ENCODE measurements at regions not wholly inside any gene's neighbourhood (a gene's known extent, or its start where the extent isn't known, plus 50 kb on each side); places are given as distances from the start of the nearest gene placed in this dataset.
"Not testable (repeated sequence)": the region's sequence is repeated elsewhere in the genome, so short reads cannot be mapped to it uniquely, and the experiment has no call there.

DNA sequence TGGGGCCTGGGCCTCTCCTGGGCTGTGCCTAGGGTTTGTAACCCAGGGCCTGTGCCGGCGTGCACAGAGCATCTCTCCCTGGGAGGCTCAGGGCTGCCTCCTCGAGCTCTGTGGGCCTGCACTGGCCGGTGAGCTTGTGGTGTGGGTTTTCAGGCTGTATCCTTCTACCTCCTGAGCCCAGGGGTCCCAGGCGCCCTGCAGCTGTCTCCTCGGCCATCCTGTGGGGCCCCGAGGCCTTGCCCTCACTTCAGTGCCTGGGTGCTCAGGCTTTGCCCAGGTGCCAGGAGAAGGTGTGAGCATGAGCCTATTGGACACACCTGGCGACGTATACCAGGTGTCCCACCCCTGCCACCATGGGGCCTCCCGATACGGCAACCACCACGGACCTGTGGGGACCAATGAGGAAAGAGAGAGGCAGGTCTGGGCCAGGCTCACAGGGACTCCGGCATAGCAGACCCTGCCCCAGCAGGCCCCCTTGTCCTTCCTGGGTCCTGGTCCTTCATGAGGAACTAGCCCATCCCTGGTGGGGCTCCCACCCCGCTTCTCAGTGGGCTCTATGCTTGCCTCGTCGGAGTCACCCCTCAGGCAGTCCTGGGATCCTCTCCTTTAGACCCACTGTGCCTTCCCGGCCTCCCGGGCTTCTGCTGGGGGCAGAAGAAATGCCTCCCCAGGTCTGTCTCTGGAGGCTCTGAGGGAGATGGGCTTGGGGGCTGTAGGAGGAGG is 400.2 kb downstream of the TMEM121 start:
- DNase-seq: no peak

DNA sequence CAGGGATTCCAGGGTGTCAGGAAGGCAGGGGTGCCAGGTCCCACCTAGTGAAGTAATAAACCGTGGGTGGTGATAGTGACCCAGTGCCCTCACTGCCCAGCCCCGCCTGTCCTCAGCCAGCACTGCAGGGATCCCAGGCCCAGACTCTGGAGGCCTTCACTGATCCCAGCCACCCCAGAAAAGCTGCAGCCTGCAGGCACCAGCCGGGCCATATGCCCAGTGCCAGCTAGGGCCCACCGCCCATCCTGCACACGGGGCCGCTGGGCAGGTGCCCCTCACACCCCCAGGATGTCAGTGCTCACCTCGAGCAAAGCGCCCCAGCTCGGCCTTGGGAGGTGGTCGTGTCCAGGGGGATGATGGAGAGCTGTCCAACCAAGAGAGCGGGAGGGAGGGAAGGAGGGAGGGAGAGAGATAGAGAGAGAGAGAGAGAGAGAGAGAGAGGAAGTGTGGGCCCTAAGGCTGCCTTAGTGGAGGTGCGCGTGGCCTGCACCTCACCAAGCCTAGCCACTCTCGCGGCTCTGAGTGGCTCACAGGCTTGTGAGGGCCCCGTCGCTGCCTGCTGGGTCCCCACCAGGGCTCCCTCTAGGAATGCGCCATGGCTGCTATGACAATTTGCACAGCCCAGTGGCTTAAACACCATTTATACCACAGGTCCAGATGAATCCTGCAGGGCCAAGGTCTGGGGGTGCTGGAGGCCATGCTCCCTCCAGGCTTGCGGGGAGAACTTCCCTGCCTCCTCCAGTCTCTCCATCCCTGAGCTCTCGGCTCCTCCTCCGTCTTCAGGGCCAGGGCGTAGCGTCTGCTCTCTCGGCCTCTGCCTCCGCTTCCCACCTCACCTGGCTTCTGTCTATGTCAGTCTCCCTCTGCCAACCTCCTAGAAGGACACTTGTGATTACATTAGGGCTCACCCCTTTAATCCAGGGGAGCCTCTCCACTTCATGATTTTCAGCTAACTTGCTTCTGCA is 401.0 kb downstream of the TMEM121 start:
- DNase-seq: no peak

GRCh38 chr14:105928171-105929111 is 402.1 kb downstream of the TMEM121 start:
- not testable (repeated sequence) for DNase-seq

GRCh38 chr14:105929327-105930081 is 403.1 kb downstream of the TMEM121 start:
- no peak for DNase-seq

GRCh38 chr14:105930572-105930971 is 404.2 kb downstream of the TMEM121 start:
- no peak for DNase-seq

- DNase-seq: no peak
Measured at GRCh38 chr14:105931808-105932483, 405.6 kb downstream of the TMEM121 start.

DNA sequence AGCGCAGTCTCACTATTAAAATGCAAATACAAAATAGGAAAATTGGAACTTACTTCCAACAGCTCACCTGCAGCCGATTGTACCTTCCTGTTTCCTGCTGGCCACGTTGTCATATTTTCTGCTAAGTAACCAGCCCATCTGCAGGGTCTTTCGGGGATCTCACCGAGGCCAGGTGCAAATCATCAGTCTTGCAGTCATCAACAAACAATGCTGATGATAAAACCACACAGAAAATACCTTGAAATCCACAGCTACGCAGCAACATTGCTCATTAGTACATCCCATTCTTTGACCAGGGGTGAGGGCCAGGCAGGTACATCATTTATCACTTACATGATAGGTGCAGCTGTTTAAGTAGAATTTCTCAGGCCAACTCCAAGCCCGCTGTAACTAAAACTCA is 406.9 kb downstream of the TMEM121 start:
- no peak for DNase-seq

GRCh38 chr14:105935384-105935783 is 409.0 kb downstream of the TMEM121 start:
- DNase-seq: no peak

DNA sequence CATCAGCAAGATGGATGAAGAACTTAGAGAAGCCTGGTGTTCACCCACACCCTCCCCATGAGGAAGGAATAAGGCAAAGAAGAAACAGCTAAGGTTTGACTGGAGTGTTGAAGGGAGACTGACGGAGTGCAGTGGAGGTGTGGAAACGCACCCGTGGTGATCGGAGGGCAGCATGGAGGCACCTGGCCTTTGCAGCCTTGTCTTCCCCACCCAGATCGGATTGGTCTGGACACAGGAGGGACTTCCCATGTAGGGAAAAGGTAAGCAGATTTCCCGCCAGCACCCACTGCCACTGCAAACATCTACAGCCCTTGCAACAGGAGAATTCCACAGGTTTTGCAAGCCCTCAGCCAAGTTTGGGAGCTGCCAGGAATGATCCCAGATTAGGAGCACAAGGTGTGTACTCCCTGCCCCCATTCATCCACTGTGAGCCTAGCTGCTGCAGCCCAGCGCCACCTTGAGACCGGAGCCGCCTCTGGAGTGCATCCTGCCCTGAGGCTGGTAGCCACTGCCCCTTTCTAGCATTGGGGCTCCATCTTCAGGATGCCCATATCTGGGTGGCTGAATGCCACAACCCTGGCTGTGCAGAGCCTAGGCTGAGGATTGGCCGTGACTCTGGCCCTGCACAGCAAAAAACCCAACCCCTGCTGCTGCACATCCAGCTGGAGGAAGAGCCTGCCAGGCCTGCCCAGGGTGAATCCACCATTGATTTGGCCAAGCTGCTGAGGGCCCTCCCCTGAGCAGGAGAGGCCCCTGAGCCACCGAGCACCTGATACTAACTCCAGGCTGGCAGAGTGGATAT is 411.1 kb downstream of the TMEM121 start:
- no peak for DNase-seq

DNA sequence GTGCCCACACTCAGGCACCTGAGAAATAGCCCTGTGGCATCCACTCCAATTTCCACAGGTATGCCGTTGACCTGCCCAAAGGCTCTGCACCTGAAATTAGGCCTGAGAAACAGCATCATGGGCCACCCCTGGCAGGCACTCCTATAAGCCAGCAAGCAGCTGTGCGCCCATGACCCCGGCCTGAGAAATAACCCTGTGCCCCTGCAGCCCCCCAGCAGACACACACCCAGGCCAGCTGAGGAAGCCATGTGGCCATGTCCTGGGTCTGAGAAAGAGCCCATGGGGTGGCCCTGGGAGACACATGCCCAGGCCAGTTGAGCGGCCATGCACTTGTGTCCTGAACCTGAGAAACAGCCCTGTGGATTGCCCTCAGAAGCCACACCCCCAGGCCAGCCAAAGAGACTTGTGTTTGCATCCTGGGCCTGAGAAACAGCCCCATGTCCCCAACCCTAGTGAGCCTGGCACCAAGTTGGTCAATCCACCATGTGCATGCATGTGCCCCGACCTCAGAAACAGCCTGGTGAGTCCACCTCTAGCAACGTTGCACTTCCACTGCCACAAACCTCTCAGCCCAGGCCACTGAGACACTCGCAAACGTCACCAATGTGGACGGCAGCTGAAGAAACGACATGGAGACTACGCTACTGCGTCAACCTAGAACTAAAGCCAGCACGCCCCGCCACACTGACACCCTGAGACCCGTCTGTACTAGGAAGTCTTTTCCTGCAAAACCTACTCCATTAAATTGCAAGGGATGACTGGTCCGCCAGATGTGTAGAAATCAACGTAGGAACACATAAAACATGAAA is 411.9 kb downstream of the TMEM121 start:
- no peak for DNase-seq

DNA sequence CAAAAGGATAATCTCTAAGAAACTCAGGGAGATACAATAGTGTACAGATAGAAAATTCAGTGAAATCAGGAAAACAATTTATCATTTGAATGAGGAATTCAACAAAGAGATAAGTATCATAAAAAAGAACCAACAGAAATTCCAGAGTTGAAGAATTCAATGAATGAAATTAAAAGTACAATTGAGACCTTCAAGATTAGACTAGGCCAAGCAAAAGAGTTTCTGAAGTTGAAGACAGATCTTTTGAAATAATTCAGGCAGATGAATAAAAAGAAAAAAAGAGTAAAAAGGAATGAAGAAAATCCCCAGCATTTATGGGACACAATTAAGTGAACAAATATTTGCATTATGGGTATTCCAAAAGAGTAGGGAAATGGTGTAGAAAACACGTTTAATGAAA is 412.6 kb downstream of the TMEM121 start:
- no peak for DNase-seq

- DNase-seq: peak; percentile 1
Measured at GRCh38 chr14:105939810-105940508, 413.6 kb downstream of the TMEM121 start.

DNA sequence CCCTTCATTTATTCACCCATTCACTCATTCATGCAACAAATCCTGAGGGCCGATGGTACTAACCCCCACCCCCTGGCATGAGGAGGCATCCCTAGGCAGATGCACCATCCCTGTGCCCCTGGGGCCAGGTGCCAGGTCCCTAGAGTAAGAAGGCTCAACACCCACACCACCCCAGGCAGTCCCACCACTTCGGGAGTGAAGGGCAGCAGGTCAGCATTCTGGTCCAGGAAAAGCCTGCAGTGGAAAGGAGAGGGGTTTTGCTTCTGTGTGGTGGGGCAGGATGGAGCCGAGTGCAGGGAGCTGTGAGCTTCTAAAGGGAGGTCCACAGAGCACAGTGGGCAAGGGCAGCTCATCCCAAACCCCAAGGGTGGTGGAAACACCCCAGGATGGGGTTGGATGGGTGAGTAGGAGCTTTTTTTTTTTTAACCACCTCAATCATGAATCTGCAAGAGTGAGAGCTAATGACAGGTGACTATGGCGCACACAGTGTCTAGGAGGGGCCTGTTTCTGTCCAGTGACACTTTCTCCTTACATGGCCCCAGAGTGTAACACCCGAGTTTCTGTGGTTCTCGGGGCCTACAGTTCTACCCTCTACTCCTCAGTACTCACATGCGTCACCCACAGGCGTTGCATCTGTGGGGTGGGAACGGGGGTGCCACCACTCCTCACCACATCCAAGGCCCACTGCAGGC is 414.3 kb downstream of the TMEM121 start:
- DNase-seq: no peak

- DNase-seq: no peak
Measured at GRCh38 chr14:105941226-105942166, 415.1 kb downstream of the TMEM121 start.

DNA sequence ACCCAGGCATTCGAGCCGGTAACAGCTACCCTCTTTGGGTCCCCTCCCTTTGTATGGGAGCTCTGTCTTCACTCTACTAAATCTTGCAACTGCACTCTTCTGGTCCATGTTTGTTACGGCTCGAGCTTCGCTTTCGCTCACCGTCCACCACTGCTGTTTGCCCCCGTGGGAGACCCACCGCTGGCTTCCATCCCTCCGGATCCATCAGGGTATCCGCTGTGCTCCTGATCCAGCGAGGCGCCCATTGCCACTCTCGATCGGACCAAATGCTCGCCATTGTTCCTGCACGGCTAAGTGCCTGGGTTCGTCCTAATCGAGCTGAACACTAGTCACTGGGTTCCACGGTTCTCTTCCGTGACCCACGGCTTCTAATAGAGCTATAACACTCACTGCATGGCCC is 416.3 kb downstream of the TMEM121 start:
- DNase-seq: not testable (repeated sequence)

DNA sequence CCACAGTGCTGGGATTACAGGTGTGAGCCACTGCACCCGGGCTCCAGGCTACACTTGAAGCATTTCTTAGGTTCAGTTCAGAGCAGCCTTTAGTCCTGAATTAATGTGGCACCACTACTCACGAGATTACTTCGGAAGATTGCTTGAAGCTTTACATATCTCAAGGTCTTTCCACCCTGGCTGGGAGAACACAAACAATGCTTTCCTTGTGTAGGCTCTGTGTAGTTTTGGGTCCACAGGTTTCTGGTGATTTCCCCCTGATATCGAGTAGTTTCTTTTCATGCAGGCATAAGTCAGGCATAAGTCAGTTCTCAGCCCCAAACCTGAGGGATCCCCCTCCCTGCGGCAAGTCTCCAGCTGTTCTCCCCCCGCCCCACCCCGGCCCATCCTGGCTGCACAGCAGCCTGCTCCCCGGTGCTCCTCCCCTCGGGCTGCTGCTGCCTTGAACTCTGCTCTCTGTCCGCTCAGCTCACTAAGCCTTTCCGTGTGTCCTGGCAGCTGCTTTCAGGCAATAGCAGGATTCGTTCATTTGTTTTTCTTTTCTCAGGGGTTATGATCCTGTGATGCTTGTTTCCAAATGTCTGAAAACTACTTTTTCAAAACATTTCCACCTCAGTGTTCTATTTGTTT is 417.7 kb downstream of the TMEM121 start:
- DNase-seq: no peak

Measured in CD4-positive, alpha-beta T cell treated with Interleukin-4 for 4 hours (primary cell).